OCI-LY7 (cell line): ENCODE measurements at regions not wholly inside any gene's neighbourhood (a gene's known extent, or its start where the extent isn't known, plus 50 kb on each side); places are given as distances from the start of the nearest gene placed in this dataset.

ENCODE experiments used
- EZH2phosphoT487 ChIP-seq: fragments of 200-600 bp; sonication (generic); IDR thresholded peaks from 2 replicates; pipeline ENCODE4 v1.6.1; 2018; ENCODE audit warnings: low read depth, borderline replicate concordance, mild to moderate bottlenecking, mixed run types, antibody characterized with exemption, low read length, moderate library complexity, mixed read lengths
- TF ChIP-seq, protein P1 (sequence below): fragments of 200-600 bp; sonication (generic); conservative IDR thresholded peaks from 2 replicates; pipeline ENCODE4 v1.5.1; 2014; ENCODE audit warnings: mild to moderate bottlenecking, antibody characterized with exemption, low read length, moderate library complexity, mixed read lengths

DNA sequence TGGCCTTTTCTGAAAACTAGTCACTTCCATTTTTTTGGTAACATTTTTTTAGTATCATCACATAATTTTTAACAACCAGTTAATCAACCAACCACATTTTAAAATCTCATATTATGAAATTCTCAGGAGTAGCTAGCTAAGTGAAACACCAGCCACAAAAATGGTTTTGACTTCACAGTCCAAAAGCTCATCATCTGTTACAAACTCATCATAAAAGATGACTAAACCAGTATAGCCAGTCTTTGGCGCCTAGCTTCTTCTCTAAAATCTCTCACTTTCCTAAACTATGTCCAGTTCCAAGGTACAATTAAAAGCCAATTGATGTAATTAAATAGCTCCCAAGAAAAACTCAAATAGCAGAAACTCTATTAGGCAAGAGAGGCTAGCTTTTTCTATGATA lies 88.2 kb upstream of the ZNF385D start:
- TF ChIP-seq EZH2phosphoT487: no peak
- TF ChIP-seq, protein P1, sequence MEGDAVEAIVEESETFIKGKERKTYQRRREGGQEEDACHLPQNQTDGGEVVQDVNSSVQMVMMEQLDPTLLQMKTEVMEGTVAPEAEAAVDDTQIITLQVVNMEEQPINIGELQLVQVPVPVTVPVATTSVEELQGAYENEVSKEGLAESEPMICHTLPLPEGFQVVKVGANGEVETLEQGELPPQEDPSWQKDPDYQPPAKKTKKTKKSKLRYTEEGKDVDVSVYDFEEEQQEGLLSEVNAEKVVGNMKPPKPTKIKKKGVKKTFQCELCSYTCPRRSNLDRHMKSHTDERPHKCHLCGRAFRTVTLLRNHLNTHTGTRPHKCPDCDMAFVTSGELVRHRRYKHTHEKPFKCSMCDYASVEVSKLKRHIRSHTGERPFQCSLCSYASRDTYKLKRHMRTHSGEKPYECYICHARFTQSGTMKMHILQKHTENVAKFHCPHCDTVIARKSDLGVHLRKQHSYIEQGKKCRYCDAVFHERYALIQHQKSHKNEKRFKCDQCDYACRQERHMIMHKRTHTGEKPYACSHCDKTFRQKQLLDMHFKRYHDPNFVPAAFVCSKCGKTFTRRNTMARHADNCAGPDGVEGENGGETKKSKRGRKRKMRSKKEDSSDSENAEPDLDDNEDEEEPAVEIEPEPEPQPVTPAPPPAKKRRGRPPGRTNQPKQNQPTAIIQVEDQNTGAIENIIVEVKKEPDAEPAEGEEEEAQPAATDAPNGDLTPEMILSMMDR: no peak
